ENCODE measurements at regions not wholly inside any gene's neighbourhood (a gene's known extent, or its start where the extent isn't known, plus 50 kb on each side); places are given as distances from the start of the nearest gene placed in this dataset.

DNA sequence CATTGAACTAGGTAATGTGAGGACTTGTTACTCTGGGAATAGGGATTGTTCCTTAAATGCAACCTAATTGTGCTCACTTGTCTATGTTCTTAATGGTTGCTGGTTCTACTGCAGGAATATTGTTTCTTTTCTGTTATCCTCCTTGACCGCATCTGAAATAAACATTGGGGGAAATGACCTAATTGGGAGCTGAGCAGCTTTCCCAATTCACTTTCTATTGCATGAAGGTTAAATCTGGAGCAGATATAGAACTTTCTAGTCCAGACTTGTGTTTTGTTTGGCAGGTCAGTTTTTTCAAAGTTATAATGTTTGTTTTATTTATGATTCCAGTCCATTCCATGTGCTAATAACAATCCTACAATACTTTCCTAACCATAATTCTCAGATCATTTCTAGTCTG lies 981.0 kb upstream of the CITED2 start:
- Mint-ChIP-seq H3K4me1 (ENCODE audit: insufficient read depth, unreplicated experiment) (no peaks in the 10 kb centered on the region), H3K27me3 (ENCODE audit: insufficient read depth, unreplicated experiment) (no peaks in the 10 kb centered on the region), H3K36me3 (ENCODE audit: insufficient read depth, unreplicated experiment) (no peaks in the 10 kb centered on the region), H3K4me3 (ENCODE audit: unreplicated experiment) (no peak overlapping the region), H3K27ac (ENCODE audit: low read depth, unreplicated experiment) (no peak overlapping the region), H3K9me3 (ENCODE audit: unreplicated experiment) (no peaks in the 10 kb centered on the region)
- CTCF ChIA-PET = no interaction called here
- POLR2A ChIA-PET = interaction anchor here (0.9 kb wide), 1 partner anchor 9 kb away, joined by 4 read pairs; no protein-coding TSS in a partner anchor
- intact Hi-C loops (cut with micrococcal nuclease) = no loop called here
- TF ChIP-seq, protein P1, sequence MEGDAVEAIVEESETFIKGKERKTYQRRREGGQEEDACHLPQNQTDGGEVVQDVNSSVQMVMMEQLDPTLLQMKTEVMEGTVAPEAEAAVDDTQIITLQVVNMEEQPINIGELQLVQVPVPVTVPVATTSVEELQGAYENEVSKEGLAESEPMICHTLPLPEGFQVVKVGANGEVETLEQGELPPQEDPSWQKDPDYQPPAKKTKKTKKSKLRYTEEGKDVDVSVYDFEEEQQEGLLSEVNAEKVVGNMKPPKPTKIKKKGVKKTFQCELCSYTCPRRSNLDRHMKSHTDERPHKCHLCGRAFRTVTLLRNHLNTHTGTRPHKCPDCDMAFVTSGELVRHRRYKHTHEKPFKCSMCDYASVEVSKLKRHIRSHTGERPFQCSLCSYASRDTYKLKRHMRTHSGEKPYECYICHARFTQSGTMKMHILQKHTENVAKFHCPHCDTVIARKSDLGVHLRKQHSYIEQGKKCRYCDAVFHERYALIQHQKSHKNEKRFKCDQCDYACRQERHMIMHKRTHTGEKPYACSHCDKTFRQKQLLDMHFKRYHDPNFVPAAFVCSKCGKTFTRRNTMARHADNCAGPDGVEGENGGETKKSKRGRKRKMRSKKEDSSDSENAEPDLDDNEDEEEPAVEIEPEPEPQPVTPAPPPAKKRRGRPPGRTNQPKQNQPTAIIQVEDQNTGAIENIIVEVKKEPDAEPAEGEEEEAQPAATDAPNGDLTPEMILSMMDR (IDR thresholded peaks at IDR 0.05; ENCODE audit: unreplicated experiment) = no peak
- no peak for DNase-seq (ENCODE audit: unreplicated experiment)
- BruUV-seq (replicated peaks) = no TSS peak

- Mint-ChIP-seq H3K9me3 (ENCODE audit: unreplicated experiment) (no peaks in the 10 kb centered on the region), H3K36me3 (ENCODE audit: insufficient read depth, unreplicated experiment) (no peaks in the 10 kb centered on the region), H3K27me3 (ENCODE audit: insufficient read depth, unreplicated experiment) (no peaks in the 10 kb centered on the region), H3K4me3 (ENCODE audit: unreplicated experiment) (no peak overlapping the region), H3K27ac (ENCODE audit: low read depth, unreplicated experiment) (no peak overlapping the region), H3K4me1 (ENCODE audit: insufficient read depth, unreplicated experiment) (no peaks in the 10 kb centered on the region)
- TF ChIP-seq, protein P1 (IDR thresholded peaks at IDR 0.05; ENCODE audit: unreplicated experiment) = no peak
- no TSS peak for BruUV-seq (replicated peaks)
- intact Hi-C loops (cut with micrococcal nuclease) = no loop called here
- ChIA-PET POLR2A (no interaction called here), CTCF (no interaction called here)
- DNase-seq (ENCODE audit: unreplicated experiment) = no peak
Measured at GRCh38 chr6:140354296-140354695, 979.8 kb upstream of the CITED2 start.

DNA sequence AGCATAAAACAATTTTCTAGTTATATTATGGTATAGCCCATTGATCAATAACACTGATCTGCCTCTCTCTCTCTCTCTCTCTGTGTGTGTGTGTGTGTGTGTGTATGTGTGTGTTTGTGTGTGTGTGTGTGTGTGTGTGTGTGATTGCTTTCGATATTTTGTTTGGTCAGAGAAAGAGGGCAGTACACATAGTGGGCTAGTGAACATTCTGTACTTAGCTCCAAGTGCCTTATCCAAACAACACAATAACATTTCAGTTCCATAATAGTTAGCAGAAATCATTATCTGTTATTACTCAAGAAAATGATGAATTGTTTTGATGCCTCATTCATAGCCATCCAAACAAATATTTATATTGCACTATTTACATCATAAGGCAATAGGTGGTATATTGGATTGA lies 979.1 kb upstream of the CITED2 start:
- BruUV-seq (replicated peaks) = no TSS peak
- H3K9me3 Mint-ChIP-seq (ENCODE audit: unreplicated experiment) = no peaks in the 10 kb centered on the region
- H3K27me3 Mint-ChIP-seq (ENCODE audit: insufficient read depth, unreplicated experiment) = no peaks in the 10 kb centered on the region
- no peak for DNase-seq (ENCODE audit: unreplicated experiment)
- no peaks in the 10 kb centered on the region for H3K4me1 Mint-ChIP-seq (ENCODE audit: insufficient read depth, unreplicated experiment)
- intact Hi-C loops (cut with micrococcal nuclease) = no loop called here
- no peak overlapping the region for H3K27ac Mint-ChIP-seq (ENCODE audit: low read depth, unreplicated experiment)
- CTCF ChIA-PET = interaction anchor here (0.6 to 0.7 kb wide), 2 partner anchors 243 to 981 kb away, joined by 3 read pairs; no protein-coding TSS in a partner anchor
- no peak overlapping the region for H3K4me3 Mint-ChIP-seq (ENCODE audit: unreplicated experiment)
- TF ChIP-seq, protein P1 (IDR thresholded peaks at IDR 0.05; ENCODE audit: unreplicated experiment) = no peak
- H3K36me3 Mint-ChIP-seq (ENCODE audit: insufficient read depth, unreplicated experiment) = no peaks in the 10 kb centered on the region
- POLR2A ChIA-PET = interaction anchor here (0.9 kb wide), 1 partner anchor 11 kb away, joined by 3 read pairs; no protein-coding TSS in a partner anchor

- TF ChIP-seq, protein P1 (IDR thresholded peaks at IDR 0.05; ENCODE audit: unreplicated experiment) = no peak
- Mint-ChIP-seq H3K4me1 (ENCODE audit: insufficient read depth, unreplicated experiment) (peaks cover 18% of the 10 kb centered on the region), H3K4me3 (ENCODE audit: unreplicated experiment) (no peak overlapping the region), H3K27ac (ENCODE audit: low read depth, unreplicated experiment) (no peak overlapping the region), H3K36me3 (ENCODE audit: insufficient read depth, unreplicated experiment) (no peaks in the 10 kb centered on the region), H3K9me3 (ENCODE audit: unreplicated experiment) (peaks cover 5% of the 10 kb centered on the region), H3K27me3 (ENCODE audit: insufficient read depth, unreplicated experiment) (no peaks in the 10 kb centered on the region)
- BruUV-seq (replicated peaks) = no TSS peak
- DNase-seq (ENCODE audit: unreplicated experiment) = peak; percentile 45
- intact Hi-C loops (cut with micrococcal nuclease) = no loop called here
- POLR2A ChIA-PET = interaction anchor here (0.8 to 2.0 kb wide), 2 partner anchors 9 to 172 kb away, joined by 4 read pairs; no protein-coding TSS in a partner anchor
- CTCF ChIA-PET = interaction anchor here (1.0 to 1.2 kb wide), 2 partner anchors 152 to 973 kb away, joined by 3 read pairs; no protein-coding TSS in a partner anchor
Measured at GRCh38 chr6:140346428-140346827, 972.0 kb upstream of the CITED2 start.

Measured in MCF 10A (cell line).